ENCODE measurements at regions not wholly inside any gene's neighbourhood (a gene's known extent, or its start where the extent isn't known, plus 50 kb on each side); places are given as distances from the start of the nearest gene placed in this dataset.
"Not testable (repeated sequence)": the region's sequence is repeated elsewhere in the genome, so short reads cannot be mapped to it uniquely, and the experiment has no call there.

GRCh38 chr20:53792946-53793536 lies 199.4 kb upstream of the ZNF217 start:
- DNase-seq = no peak

- no peak for DNase-seq
These were observed 196.5 kb upstream of the ZNF217 start for GRCh38 chr20:53789989-53790675.

- no peak for DNase-seq
These were observed 194.8 kb upstream of the ZNF217 start for GRCh38 chr20:53788253-53789022.

GRCh38 chr20:53787491-53787931 lies 193.9 kb upstream of the ZNF217 start:
- DNase-seq = not testable (repeated sequence)

GRCh38 chr20:53786445-53787267 lies 193.0 kb upstream of the ZNF217 start:
- DNase-seq = no peak

- no peak for DNase-seq
These were observed 192.4 kb upstream of the ZNF217 start for GRCh38 chr20:53786071-53786444.

- no peak for DNase-seq
These were observed 191.7 kb upstream of the ZNF217 start for GRCh38 chr20:53785320-53785719.

- DNase-seq = no peak
These were observed 190.1 kb upstream of the ZNF217 start for GRCh38 chr20:53783768-53784167.

- DNase-seq = no peak
These were observed 189.1 kb upstream of the ZNF217 start for GRCh38 chr20:53782612-53783246.

GRCh38 chr20:53779822-53780221 lies 186.2 kb upstream of the ZNF217 start:
- DNase-seq = no peak

GRCh38 chr20:53778736-53779135 lies 185.1 kb upstream of the ZNF217 start:
- no peak for DNase-seq

GRCh38 chr20:53778041-53778516 lies 184.4 kb upstream of the ZNF217 start:
- DNase-seq = no peak

- not testable (repeated sequence) for DNase-seq
These were observed 183.8 kb upstream of the ZNF217 start for GRCh38 chr20:53777402-53777801.

- no peak for DNase-seq
These were observed 183.2 kb upstream of the ZNF217 start for GRCh38 chr20:53776858-53777257.

- DNase-seq = no peak
These were observed 181.0 kb upstream of the ZNF217 start for GRCh38 chr20:53774461-53775203.

- no peak for DNase-seq
These were observed 180.3 kb upstream of the ZNF217 start for GRCh38 chr20:53773792-53774401.

GRCh38 chr20:53773066-53773791 lies 179.6 kb upstream of the ZNF217 start:
- not testable (repeated sequence) for DNase-seq

GRCh38 chr20:53769041-53769440 lies 175.4 kb upstream of the ZNF217 start:
- no peak for DNase-seq

GRCh38 chr20:53768329-53768728 lies 174.7 kb upstream of the ZNF217 start:
- DNase-seq = no peak

- no peak for DNase-seq
These were observed 173.7 kb upstream of the ZNF217 start for GRCh38 chr20:53767206-53767930.

All from activated CD4-positive, alpha-beta T cell treated with anti-CD3 and anti-CD28 coated beads for 4 hours (primary cell).